Muscle of leg (tissue), 3 donors: ENCODE measurements at regions not wholly inside any gene's neighbourhood (a gene's known extent, or its start where the extent isn't known, plus 50 kb on each side); places are given as distances from the start of the nearest gene placed in this dataset.
"Not testable (repeated sequence)": the region's sequence is repeated elsewhere in the genome, so short reads cannot be mapped to it uniquely, and the experiment has no call there.

Experiments used
- DNase-seq: peaks from one replicate; pipeline ENCODE4 v3.0.0; 2013
- H3K27ac ChIP-seq: one replicate; pipeline ENCODE4 v1.5.1; 2013; ENCODE audit warnings: mild to moderate bottlenecking, low read length, control low read depth
- H3K27me3 ChIP-seq: one replicate; pipeline ENCODE4 v1.6.1; 2013; ENCODE audit warnings: low read length; ENCODE audit not compliant: control insufficient read depth, insufficient read depth
- H3K36me3 ChIP-seq: one replicate; pipeline ENCODE4 v1.6.1; 2013; ENCODE audit warnings: low read length; ENCODE audit not compliant: control insufficient read depth, insufficient read depth
- H3K4me1 ChIP-seq: one replicate; pipeline ENCODE4 v1.6.1; 2013; ENCODE audit warnings: low read length; ENCODE audit not compliant: control insufficient read depth, insufficient read depth
- H3K4me3 ChIP-seq: one replicate; pipeline ENCODE4 v1.5.1; 2013; ENCODE audit warnings: low read length, control low read depth
- H3K9me3 ChIP-seq: replicated peaks from 2 replicates; pipeline ENCODE4 v1.6.1; 2013; ENCODE audit warnings: low read depth, low read length; ENCODE audit not compliant: control insufficient read depth
- WGBS: methylation state at CpG from one replicate; pipeline ENCODE4 v1.1.5; 2013; ENCODE audit warnings: missing lambda C conversion rate; ENCODE audit not compliant: insufficient coverage; 5-methylcytosine and 5-hydroxymethylcytosine counted together

DNA sequence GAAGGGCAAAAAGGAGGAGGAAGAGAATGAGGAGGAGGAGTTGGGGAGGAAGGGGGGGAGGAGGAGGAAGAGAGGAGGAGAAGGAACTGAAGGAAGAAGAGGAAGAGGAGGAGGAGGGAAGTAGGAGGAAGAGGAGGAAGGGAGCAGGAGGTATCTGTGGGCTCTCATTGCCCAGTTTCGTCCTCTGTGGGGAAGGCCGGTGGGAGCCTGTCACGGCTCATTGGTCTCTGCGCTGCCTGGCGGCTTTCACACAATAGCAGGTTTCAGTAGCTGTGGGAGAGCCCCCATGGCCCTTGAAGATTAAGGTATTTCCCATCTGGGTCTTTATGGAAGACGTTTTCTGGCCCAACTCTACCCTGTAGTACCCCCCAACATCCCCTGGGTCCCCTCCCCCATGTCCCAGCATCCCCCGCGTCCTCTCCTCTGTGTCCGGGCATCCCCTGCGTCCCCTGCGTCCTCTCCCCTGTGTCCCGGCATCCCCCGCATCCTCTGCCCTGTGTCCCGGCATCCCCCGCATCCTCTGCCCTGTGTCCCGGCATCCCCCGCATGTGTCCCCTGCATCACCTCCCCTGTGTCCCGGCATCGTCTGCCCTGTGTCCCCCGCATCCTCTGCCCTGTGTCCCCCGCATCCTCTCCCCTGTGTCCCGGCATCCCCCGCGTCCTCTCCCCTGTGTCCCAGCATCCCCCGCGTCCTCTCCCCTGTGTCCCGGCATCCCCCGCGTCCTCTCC is 278.2 kb upstream of the SFSWAP start:
- 43% methylated on average over 9 of the region's 29 CpGs for WGBS
- H3K4me3 ChIP-seq, result no peak overlapping the region
- no peaks in the 10 kb centered on the region for H3K4me1 ChIP-seq
- peaks cover 3% of the 10 kb centered on the region for H3K9me3 ChIP-seq
- H3K27ac ChIP-seq, result no peak overlapping the region
- peaks cover 41% of the 10 kb centered on the region for H3K27me3 ChIP-seq
- DNase-seq, result no peak
- no peaks in the 10 kb centered on the region for H3K36me3 ChIP-seq

DNA sequence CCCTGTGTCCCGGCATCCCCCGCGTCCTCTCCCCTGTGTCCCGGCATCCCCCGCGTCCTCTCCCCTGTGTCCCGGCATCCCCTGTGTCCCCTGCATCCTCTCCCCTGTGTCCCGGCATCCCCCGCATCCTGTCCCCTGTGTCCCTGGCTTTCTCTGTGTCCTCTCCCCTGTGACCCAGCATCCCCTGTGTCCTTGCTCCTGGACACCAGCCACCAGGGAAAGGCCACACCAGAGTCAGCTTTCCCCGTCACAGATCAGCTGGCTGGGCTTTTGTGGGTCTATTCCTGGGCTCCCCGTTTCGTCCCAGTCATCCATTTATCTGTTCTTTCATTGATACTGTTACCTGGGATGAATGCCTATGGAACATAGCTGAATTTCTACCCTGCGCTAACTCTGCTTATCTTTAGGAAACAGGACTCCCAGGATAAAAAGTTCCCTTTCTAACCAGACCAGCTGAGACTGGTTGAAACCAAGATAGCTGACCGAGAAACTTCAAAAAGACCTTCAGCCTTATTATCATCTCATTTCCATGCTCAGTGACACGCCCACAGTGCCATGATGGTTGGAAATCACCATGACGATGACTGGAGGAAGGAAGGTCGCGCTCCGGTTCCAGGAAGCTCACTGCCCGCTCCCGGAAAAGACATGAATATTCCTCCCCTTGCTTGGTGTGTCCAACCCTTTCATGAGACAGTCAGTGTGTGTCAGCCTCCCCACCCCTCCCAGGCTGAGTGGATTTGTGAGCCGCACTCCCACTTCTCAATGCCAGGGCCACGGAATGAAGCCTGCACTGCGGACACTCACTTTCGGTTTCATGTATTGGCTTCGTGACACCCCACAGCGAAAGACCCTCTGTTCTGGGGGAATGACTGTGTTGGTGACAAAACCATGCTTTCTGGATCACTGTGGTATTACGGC is 276.4 kb upstream of the SFSWAP start:
- WGBS, result 81% methylated on average over 20 of the region's 28 CpGs

DNA sequence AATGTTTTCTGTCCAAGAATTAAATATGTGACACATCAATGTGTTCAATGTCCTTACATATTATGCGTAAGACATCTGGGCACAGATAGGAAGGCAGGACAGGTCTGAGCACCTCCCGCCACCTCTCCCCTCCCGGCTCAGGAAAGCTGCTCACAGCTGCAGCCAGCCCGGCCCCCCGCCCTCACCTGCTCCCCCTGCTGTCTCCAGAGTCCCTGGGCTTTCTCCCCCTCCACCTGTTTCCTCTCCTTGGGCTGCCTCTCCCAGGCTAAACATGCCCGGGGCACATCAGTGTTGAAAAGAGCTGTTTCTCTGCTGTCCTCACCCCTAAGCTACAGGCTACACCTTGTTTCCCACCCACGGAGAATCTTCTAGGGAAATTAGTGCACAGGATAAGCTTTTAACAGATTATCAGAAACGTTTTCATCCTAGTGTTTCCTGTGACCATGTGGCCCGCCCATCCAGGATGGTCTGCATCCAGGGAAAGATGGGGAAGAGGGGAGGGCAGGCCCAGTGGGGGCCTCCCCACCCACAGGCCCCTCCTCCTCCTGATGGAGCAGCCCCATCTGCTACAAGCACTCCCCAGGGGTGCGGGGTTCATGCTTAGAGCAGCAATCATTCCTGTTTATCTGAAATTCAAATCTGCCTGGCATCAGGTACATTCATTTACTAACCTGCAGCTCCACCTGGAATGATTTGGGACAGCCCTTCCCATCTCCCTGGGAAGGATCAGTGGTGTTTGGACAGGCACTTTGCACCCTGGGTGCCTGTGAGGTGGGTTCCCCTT is 273.8 kb upstream of the SFSWAP start:
- H3K9me3 ChIP-seq, result no peaks in the 10 kb centered on the region
- peaks cover 29% of the 10 kb centered on the region for H3K27me3 ChIP-seq
- no peak overlapping the region for H3K27ac ChIP-seq
- no peaks in the 10 kb centered on the region for H3K36me3 ChIP-seq
- no peak overlapping the region for H3K4me3 ChIP-seq
- DNase-seq, result no peak
- WGBS, result 44% methylated on average over 6 of the region's 10 CpGs
- no peaks in the 10 kb centered on the region for H3K4me1 ChIP-seq

More for the DNA sequence above, 276.4 kb upstream of the SFSWAP start:
- Histone ChIP-seq H3K27ac (no peak overlapping the region), H3K4me1 (no peaks in the 10 kb centered on the region), H3K27me3 (peaks cover 44% of the 10 kb centered on the region), H3K4me3 (no peak overlapping the region), H3K9me3 (peaks cover 3% of the 10 kb centered on the region), H3K36me3 (no peaks in the 10 kb centered on the region)
- no peak for DNase-seq

DNA sequence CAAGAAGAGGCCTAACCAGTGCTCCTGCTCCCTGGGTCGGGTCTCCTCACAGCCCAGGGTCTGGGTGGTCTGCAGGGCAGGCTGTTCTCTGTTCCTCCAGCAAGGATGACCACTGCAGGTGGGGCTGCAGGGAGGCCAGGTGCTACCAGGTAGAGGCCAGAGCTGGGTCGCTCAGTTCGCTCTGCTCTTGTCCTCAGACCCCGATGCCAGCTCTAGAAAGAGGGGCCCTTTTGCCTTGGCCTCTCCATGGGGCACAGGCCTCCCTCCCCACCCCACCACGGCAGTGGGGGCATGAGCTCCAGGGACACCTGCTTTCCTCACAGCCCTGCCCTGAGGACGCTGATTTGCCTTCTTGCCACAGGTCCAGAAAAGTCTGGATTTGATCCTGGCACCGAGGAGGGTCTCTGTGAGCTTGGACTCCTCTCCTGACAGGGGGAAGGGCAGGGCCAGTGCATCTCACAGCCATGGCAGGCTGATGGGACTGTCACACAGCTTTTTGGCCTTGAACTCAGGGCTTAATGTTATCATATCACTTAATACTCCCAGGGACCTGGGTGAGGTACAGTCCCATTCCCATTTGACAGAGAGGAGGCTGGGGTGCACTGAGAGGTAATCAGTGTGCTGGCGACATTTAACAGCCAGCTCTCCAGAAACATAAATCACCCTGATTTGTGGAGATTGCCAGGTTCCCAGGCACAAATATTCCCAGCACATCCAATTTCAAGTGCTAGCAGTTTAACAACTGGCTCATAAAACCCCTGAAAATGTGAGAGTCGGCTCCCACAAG is 273.0 kb upstream of the SFSWAP start:
- peaks cover 21% of the 10 kb centered on the region for H3K27me3 ChIP-seq
- 52% methylated on average over 7 of the region's 9 CpGs for WGBS
- H3K9me3 ChIP-seq, result no peaks in the 10 kb centered on the region
- no peak for DNase-seq
- H3K4me3 ChIP-seq, result no peak overlapping the region
- no peaks in the 10 kb centered on the region for H3K4me1 ChIP-seq
- no peaks in the 10 kb centered on the region for H3K36me3 ChIP-seq
- no peak overlapping the region for H3K27ac ChIP-seq

DNA sequence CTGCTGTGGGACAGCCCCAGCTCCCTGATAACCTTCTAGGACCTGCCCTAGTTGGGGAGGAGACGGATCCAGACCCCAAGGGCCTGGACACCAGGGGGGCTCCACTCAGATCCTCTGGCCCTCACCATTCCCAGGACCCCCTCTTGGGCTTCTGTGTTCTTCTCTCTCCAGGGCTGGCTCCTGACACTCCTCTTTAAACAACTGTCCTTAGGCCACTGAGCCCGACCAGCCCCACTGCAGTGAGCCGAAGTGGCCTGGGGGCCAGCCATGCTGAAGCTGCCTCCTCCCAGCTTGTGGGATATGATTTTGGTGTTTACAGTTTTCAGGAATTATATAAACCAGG is 272.4 kb upstream of the SFSWAP start:
- not testable (repeated sequence) for DNase-seq, H3K27ac ChIP-seq, H3K4me1 ChIP-seq, H3K36me3 ChIP-seq, H3K9me3 ChIP-seq, H3K4me3 ChIP-seq
- peaks cover 20% of the 10 kb centered on the region for H3K27me3 ChIP-seq
- no CpG with 5 or more reads among the region's 3 CpGs for WGBS

DNA sequence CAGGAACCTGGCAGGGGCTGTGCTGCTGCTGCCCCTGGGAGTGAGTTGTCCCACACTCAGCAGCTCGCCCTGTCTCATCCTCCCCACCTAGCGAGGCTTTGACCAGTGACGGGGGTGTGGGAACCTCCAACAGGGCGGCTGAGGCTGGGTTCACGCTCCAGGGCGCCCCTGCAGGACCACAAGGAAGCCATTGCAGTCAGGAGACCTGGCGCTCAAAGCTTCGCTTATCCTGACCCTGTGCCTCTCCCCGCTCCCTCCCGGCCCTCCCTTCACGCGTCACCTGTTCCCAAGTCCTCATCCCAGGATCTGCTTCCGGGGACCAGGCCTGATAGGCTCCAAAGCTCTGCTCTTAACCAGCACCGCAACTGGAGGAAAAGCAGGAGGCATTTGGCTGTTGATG is 272.0 kb upstream of the SFSWAP start:
- Histone ChIP-seq H3K4me3 (no peak overlapping the region), H3K9me3 (no peaks in the 10 kb centered on the region), H3K4me1 (no peaks in the 10 kb centered on the region), H3K36me3 (no peaks in the 10 kb centered on the region), H3K27ac (no peak overlapping the region), H3K27me3 (peaks cover 20% of the 10 kb centered on the region)
- DNase-seq, result no peak
- WGBS, result 55% methylated on average over 8 of the region's 14 CpGs

DNA sequence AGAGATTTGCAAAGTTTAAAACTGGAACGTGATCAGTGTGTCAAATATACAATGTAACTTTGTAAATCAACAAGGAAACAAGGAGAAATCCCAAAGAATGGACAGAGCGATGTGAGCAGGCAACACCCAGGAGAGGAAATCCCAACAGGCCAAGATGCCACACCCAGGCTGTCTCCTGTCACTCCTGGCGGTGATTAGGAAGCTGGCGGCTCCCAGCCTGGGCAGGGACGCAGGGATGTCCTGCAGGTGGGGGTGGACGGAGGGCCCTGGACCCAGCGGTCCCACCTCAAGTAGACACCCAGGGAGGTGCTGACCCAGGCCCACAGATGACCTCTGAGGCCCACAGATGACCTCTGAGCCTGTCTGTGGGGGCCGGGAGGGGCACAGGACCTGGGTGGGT is 271.1 kb upstream of the SFSWAP start:
- DNase-seq, H3K36me3 ChIP-seq, H3K27ac ChIP-seq, H3K4me1 ChIP-seq, H3K9me3 ChIP-seq, H3K4me3 ChIP-seq: not testable (repeated sequence)
- H3K27me3 ChIP-seq, result peaks cover 13% of the 10 kb centered on the region
- WGBS, result no CpG with 5 or more reads among the region's 8 CpGs

DNA sequence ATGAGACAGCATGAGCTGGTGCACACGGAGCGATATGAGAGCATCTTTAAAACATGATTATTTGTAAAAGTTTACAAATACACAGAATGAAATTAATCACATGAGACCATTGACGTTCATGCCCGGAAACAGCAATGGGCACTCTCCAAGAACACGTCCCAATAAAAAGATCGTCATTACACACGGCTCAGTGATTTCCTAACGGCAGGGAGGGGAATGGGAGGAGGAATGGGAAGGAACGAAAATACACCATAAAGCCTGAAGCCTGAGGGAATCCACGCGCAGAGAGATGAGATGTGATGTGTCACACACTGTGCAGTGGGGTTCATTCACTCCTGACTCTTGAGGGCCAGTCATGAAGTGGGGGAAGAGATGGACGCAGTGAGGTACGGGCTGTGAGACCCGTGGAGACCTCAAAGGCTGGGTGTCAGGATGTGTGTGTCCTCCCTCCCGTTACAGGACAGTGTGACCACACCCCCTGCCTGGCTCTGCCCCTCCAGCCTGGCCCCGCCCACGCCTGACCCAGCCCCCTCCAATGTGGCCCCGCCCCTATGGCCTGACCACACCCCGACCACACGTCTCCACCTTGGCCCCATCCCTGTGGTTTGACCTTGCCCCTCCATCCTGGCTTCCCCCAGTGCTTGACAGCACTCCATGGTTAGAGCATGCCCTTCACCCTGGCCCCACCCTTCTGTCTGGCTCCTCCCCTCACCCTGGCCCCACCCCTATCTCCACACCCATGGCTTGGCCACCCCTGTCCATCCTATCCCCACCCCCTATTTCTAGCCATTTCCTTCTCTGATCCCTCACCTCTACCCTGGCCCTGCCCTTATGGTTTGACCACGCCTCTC is 270.5 kb upstream of the SFSWAP start:
- H3K9me3 ChIP-seq, H3K4me1 ChIP-seq, H3K27ac ChIP-seq, H3K36me3 ChIP-seq, H3K4me3 ChIP-seq, DNase-seq, H3K27me3 ChIP-seq: not testable (repeated sequence)
- 58% methylated on average over 3 of the region's 21 CpGs for WGBS

DNA sequence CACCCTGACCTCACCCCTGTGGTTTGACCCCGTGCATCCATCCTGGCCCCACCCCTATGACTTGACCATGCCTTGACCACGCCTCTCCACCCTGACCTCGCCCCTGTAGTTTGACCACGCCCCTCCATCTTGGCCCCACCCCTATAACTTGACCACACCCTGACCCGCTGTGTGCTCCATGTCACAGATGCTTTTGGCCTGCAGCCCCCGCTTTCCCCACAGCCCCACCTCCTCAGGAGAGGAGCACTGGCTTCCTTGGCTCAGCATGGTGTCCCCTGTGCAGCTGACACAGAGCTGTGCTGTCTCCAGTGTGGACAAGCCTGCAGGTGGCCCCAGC is 269.9 kb upstream of the SFSWAP start:
- Histone ChIP-seq H3K27me3 (peaks cover 6% of the 10 kb centered on the region), H3K27ac (no peak overlapping the region), H3K36me3 (no peaks in the 10 kb centered on the region), H3K4me3 (no peak overlapping the region), H3K4me1 (peaks cover 3% of the 10 kb centered on the region), H3K9me3 (no peaks in the 10 kb centered on the region)
- DNase-seq, result no peak
- 78% methylated on average over 6 of the region's 6 CpGs for WGBS
